ENCODE measurements at regions not wholly inside any gene's neighbourhood (a gene's known extent, or its start where the extent isn't known, plus 50 kb on each side); places are given as distances from the start of the nearest gene placed in this dataset.

DNA sequence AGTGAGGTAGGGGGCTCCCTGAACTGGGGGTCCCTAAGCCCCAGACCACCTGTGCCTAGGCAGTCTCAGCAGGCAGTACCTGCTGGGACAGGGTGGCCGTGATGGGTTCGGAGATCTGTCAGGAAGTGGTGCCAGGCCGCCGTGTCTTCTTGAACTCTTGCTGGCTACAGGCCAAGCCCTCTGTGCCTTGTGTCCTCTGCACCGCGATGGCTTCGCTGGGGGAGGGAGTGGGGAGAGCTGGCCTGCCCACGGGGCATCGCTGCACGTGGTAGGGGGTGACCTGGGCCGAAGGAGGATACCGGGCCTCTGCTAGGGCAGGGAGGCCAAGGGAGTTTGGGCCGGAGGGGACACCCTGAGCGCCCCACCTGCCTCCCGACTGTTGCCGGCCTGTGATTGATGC lies 96.7 kb upstream of the NKX1-1 start:
- TF ChIP-seq CTCF (IDR thresholded peaks at IDR 0.05; ENCODE audit: insufficient read depth, low read length, poor library complexity, severe bottlenecking) (no peak), EZH2phosphoT487 (conservative IDR thresholded peaks at IDR 0.05; ENCODE audit: low read length) (no peak)
